ENCODE measurements at regions not wholly inside any gene's neighbourhood (a gene's known extent, or its start where the extent isn't known, plus 50 kb on each side); places are given as distances from the start of the nearest gene placed in this dataset.

DNA sequence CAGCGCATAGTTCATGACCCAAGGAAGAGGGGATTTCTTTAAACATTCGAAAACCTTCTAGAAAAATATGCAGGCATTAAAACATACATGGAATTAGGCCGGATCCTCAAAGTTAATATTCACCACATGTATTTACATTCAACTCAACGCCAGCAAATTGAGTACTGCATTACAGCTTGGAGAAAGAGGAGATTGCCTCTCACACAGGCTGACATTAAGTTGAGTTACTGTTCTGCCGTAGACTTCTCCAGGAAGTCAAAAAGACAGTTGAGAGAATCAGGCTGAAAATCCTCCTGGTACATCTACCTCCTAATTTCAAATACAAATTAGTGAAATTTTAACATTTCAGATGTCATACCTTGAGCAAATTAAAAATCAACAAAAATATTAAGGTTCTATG is 195.7 kb downstream of the URI1 start:
- TF ChIP-seq EZH2 (IDR thresholded peaks at IDR 0.05; ENCODE audit: borderline replicate concordance, low read depth, low read length, poor library complexity, severe bottlenecking) = no peak
- TF ChIP-seq, protein P1, sequence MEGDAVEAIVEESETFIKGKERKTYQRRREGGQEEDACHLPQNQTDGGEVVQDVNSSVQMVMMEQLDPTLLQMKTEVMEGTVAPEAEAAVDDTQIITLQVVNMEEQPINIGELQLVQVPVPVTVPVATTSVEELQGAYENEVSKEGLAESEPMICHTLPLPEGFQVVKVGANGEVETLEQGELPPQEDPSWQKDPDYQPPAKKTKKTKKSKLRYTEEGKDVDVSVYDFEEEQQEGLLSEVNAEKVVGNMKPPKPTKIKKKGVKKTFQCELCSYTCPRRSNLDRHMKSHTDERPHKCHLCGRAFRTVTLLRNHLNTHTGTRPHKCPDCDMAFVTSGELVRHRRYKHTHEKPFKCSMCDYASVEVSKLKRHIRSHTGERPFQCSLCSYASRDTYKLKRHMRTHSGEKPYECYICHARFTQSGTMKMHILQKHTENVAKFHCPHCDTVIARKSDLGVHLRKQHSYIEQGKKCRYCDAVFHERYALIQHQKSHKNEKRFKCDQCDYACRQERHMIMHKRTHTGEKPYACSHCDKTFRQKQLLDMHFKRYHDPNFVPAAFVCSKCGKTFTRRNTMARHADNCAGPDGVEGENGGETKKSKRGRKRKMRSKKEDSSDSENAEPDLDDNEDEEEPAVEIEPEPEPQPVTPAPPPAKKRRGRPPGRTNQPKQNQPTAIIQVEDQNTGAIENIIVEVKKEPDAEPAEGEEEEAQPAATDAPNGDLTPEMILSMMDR (conservative IDR thresholded peaks at IDR 0.05; ENCODE audit: low read depth, low read length) = no peak
